CD14-positive monocyte (primary cell): ENCODE measurements at regions not wholly inside any gene's neighbourhood (a gene's known extent, or its start where the extent isn't known, plus 50 kb on each side); places are given as distances from the start of the nearest gene placed in this dataset.

ENCODE experiments used
- DNase-seq, 3 donors: peaks; one replicate each; pipeline ENCODE4 v3.0.0-alpha.2; 2011 to 2022
- H2AFZ ChIP-seq: 2 replicates; pipeline ENCODE4 v1.6.0; 2012; ENCODE audit warnings: mild to moderate bottlenecking, low read depth, low read length, inconsistent platforms; ENCODE audit not compliant: insufficient read depth, poor library complexity, severe bottlenecking
- H3K27ac ChIP-seq, 2 donors: 1 replicate in 1 of 2; 2 replicates in 1 of 2; pipeline ENCODE4 v1.5.1; 2012 to 2013; ENCODE audit warnings: low read length in 2 of 2, control low read depth in 1 of 2, inconsistent platforms in 1 of 2, low read depth in 1 of 2, mild to moderate bottlenecking in 1 of 2
- H3K27me3 ChIP-seq, 2 donors: one replicate each; pipeline versions ENCODE4 v1.6.0 to v1.6.1; 2011 to 2013; ENCODE audit warnings: low read length in 2 of 2; ENCODE audit not compliant: control insufficient read depth in 2 of 2, insufficient read depth in 2 of 2
- H3K36me3 ChIP-seq, 2 donors: replicated peaks in 1 of 2; 1 replicate in 1 of 2; 2 replicates in 1 of 2; pipeline versions ENCODE4 v1.5.1 to v1.6.1; 2012 to 2013; ENCODE audit warnings: low read length in 2 of 2, control low read depth in 1 of 2, inconsistent platforms in 1 of 2, mild to moderate bottlenecking in 1 of 2; ENCODE audit not compliant: insufficient read depth in 2 of 2, control insufficient read depth in 1 of 2
- H3K4me1 ChIP-seq, 2 donors: 1 replicate in 1 of 2; 2 replicates in 1 of 2; pipeline versions ENCODE4 v1.5.1 to v1.6.1; 2012 to 2013; ENCODE audit warnings: low read length in 2 of 2, control low read depth in 1 of 2, inconsistent platforms in 1 of 2, mild to moderate bottlenecking in 1 of 2, moderate library complexity in 1 of 2; ENCODE audit not compliant: insufficient read depth in 2 of 2, control insufficient read depth in 1 of 2
- H3K4me2 ChIP-seq: replicated peaks from 2 replicates; pipeline ENCODE3; 2012; ENCODE audit warnings: low read length, moderate library complexity, mild to moderate bottlenecking; ENCODE audit not compliant: poor library complexity, severe bottlenecking; ENCODE audit errors: extremely low read depth
- H3K4me3 ChIP-seq, 3 experiments: fragments of 200-600 bp in 1 of 3; sonication (generic) in 1 of 3; replicated peaks in 1 of 3; 1 replicate in 2 of 3; 2 replicates in 1 of 3; pipeline ENCODE4 v1.5.1; 2011 to 2013; ENCODE audit warnings: low read length in 3 of 3, mild to moderate bottlenecking in 3 of 3, control low read depth in 2 of 3, low read depth in 2 of 3, inconsistent platforms in 1 of 3, moderate library complexity in 1 of 3
- H3K79me2 ChIP-seq: 2 replicates; pipeline ENCODE4 v1.6.0; 2012; ENCODE audit warnings: mild to moderate bottlenecking, control low read depth, inconsistent platforms, low read length, moderate library complexity; ENCODE audit not compliant: insufficient read depth
- H3K9ac ChIP-seq: 2 replicates; pipeline ENCODE4 v1.6.0; 2017; ENCODE audit warnings: low read length, mild to moderate bottlenecking; ENCODE audit not compliant: insufficient read depth, poor library complexity, severe bottlenecking
- H3K9me3 ChIP-seq, 2 donors: replicated peaks in 1 of 2; 1 replicate in 1 of 2; 2 replicates in 1 of 2; pipeline versions ENCODE4 v1.5.1 to v1.6.1; 2012 to 2013; ENCODE audit warnings: low read length in 2 of 2, control low read depth in 1 of 2; ENCODE audit not compliant: control insufficient read depth in 1 of 2, insufficient read depth in 1 of 2
- H4K20me1 ChIP-seq: 2 replicates; pipeline ENCODE4 v1.6.0; 2012; ENCODE audit warnings: mild to moderate bottlenecking, low read length, control low read depth, moderate library complexity; ENCODE audit not compliant: insufficient read depth
- H3K27ac Mint-ChIP-seq, 7 donors: one replicate each; pipeline ENCODE4 v1.8.0; 2020; ENCODE audit warnings: mild to moderate bottlenecking in 7 of 7, mixed read lengths in 7 of 7, moderate library complexity in 6 of 7, inconsistent platforms in 2 of 7
- H3K27me3 Mint-ChIP-seq, 3 donors: one replicate each; pipeline ENCODE4 v1.8.0; 2021 to 2022; ENCODE audit warnings: low read depth in 3 of 3, mild to moderate bottlenecking in 3 of 3, mixed read lengths in 3 of 3, moderate library complexity in 3 of 3, inconsistent platforms in 1 of 3
- H3K36me3 Mint-ChIP-seq, 2 donors: one replicate each; pipeline ENCODE4 v1.8.0; 2020; ENCODE audit warnings: mixed read lengths in 2 of 2, inconsistent platforms in 1 of 2, mild to moderate bottlenecking in 1 of 2
- H3K4me1 Mint-ChIP-seq: one replicate; pipeline ENCODE4 v1.8.0; 2020; ENCODE audit warnings: mild to moderate bottlenecking, mixed read lengths
- H3K4me3 Mint-ChIP-seq, 2 donors: one replicate each; pipeline ENCODE4 v1.8.0; 2020; ENCODE audit warnings: mild to moderate bottlenecking in 2 of 2, mixed read lengths in 2 of 2, moderate library complexity in 1 of 2
- H3K9me3 Mint-ChIP-seq, 7 donors: one replicate each; pipeline ENCODE4 v1.8.0; 2020 to 2022; ENCODE audit warnings: mixed read lengths in 7 of 7, mild to moderate bottlenecking in 6 of 7, moderate library complexity in 6 of 7, inconsistent platforms in 2 of 7
- CTCF ChIP-seq: fragments of 200-600 bp; IDR thresholded peaks from one replicate; pipeline ENCODE4 v1.8.0; 2022; ENCODE audit warnings: antibody characterized with exemption, mild to moderate bottlenecking
- WGBS: methylation state at CpG from one replicate; pipeline ENCODE4 v1.1.5; 2013; ENCODE audit warnings: missing lambda C conversion rate; ENCODE audit not compliant: insufficient coverage; 5-methylcytosine and 5-hydroxymethylcytosine counted together
- intact Hi-C, 2 donors: fragments of 100-400 bp; cut with micrococcal nuclease; formaldehyde crosslinking; loops; one replicate each; pipeline versions ENCODE4 v1.15.0 to v1.15.1; 2023

GRCh38 chr18:11251229-11251890 lies 102.0 kb upstream of the PIEZO2 start:
- peaks cover 0 to 3% (median 0%) of the 10 kb centered on the region in 7 donors for H3K9me3 Mint-ChIP-seq
- no peak for TF ChIP-seq CTCF

GRCh38 chr18:11249391-11249790 lies 100.0 kb upstream of the PIEZO2 start:
- no CpG with 5 or more reads among the region's 2 CpGs for WGBS
- no peak overlapping the region for H2AFZ ChIP-seq
- no peaks in the 10 kb centered on the region for H3K27me3 ChIP-seq
- peaks cover 11% of the 10 kb centered on the region for H3K4me1 Mint-ChIP-seq
- H3K4me1 ChIP-seq, result no peaks in the 10 kb centered on the region
- peaks cover 0 to 3% (median 0%) of the 10 kb centered on the region in 7 donors for H3K9me3 Mint-ChIP-seq
- H3K36me3 ChIP-seq, result no peaks in the 10 kb centered on the region
- no peak for DNase-seq
- no peak overlapping the region for H3K4me3 Mint-ChIP-seq
- H3K27ac ChIP-seq, result no peak overlapping the region
- H3K4me2 ChIP-seq, result no peak overlapping the region
- intact Hi-C loops, result no loop called here
- H3K27me3 Mint-ChIP-seq, result no peaks in the 10 kb centered on the region
- H3K79me2 ChIP-seq, result no peaks in the 10 kb centered on the region
- no peaks in the 10 kb centered on the region for H3K9me3 ChIP-seq
- H3K27ac Mint-ChIP-seq, result no peak overlapping the region
- no peak overlapping the region for H3K4me3 ChIP-seq
- H3K9ac ChIP-seq, result no peak overlapping the region
- no peaks in the 10 kb centered on the region for H4K20me1 ChIP-seq
- H3K36me3 Mint-ChIP-seq, result no peaks in the 10 kb centered on the region
- no peak for TF ChIP-seq CTCF

More at GRCh38 chr18:11251229-11251890, 102.0 kb upstream of the PIEZO2 start:
- no CpG with 5 or more reads among the region's 2 CpGs for WGBS
- no peak overlapping the region for H3K27ac ChIP-seq
- H3K27me3 ChIP-seq, result no peaks in the 10 kb centered on the region
- intact Hi-C loops, result no loop called here
- no peak overlapping the region for H3K4me2 ChIP-seq
- no peaks in the 10 kb centered on the region for H3K36me3 Mint-ChIP-seq
- no peak overlapping the region for H3K9ac ChIP-seq
- no peak overlapping the region for H3K4me3 Mint-ChIP-seq
- no peaks in the 10 kb centered on the region for H3K27me3 Mint-ChIP-seq
- H3K4me1 Mint-ChIP-seq, result peaks cover 11% of the 10 kb centered on the region
- H4K20me1 ChIP-seq, result no peaks in the 10 kb centered on the region
- no peak overlapping the region for H2AFZ ChIP-seq
- H3K4me3 ChIP-seq, result no peak overlapping the region
- H3K27ac Mint-ChIP-seq, result no peak overlapping the region
- H3K36me3 ChIP-seq, result no peaks in the 10 kb centered on the region
- no peak for DNase-seq
- no peaks in the 10 kb centered on the region for H3K4me1 ChIP-seq
- H3K9me3 ChIP-seq, result no peaks in the 10 kb centered on the region
- H3K79me2 ChIP-seq, result no peaks in the 10 kb centered on the region
